H1 (cell line): ENCODE measurements at regions not wholly inside any gene's neighbourhood (a gene's known extent, or its start where the extent isn't known, plus 50 kb on each side); places are given as distances from the start of the nearest gene placed in this dataset.

Source experiments
- CTCF ChIA-PET: fragments of 300-600 bp; sonication (Branson Sonifier 250); formaldehyde crosslinking; loops from one replicate; lab custom pipeline; 2021; ENCODE audit not compliant: partially characterized antibody; lab: Charles Lee
- POLR2A ChIA-PET: fragments of 300-600 bp; sonication (Branson Sonifier 250); formaldehyde crosslinking; loops from one replicate; lab custom pipeline; 2021; ENCODE audit warnings: inconsistent platforms; ENCODE audit not compliant: partially characterized antibody; lab: Charles Lee
- DNase-seq, 2 experiments: peaks; one replicate each; pipeline versions ENCODE4 v3.0.0 to v3.0.0-alpha.2; 2010 to 2022; ENCODE audit warnings: low spot score in 2 of 2, low read depth in 1 of 2, mixed read lengths in 1 of 2
- FAIRE-seq: peaks from 2 replicates; lab custom pipeline; 2011; peaks lifted over from hg19 to GRCh38; lab: Jason Lieb, UNC
- H2AFZ ChIP-seq: 2 replicates; pipeline ENCODE4 v1.8.1; 2012; ENCODE audit warnings: low read length, inconsistent platforms
- H2AK5ac ChIP-seq: 2 replicates; pipeline ENCODE4 v1.6.1; 2013; ENCODE audit warnings: low read depth, low read length
- H2BK120ac ChIP-seq: replicated peaks from 2 replicates; pipeline ENCODE3; 2013; ENCODE audit warnings: low read depth, low read length, inconsistent platforms
- H2BK12ac ChIP-seq: 2 replicates; pipeline ENCODE4 v1.6.1; 2013; ENCODE audit warnings: low read depth, low read length
- H2BK15ac ChIP-seq: 2 replicates; pipeline ENCODE4 v1.6.1; 2013; ENCODE audit warnings: low read length
- H2BK20ac ChIP-seq: 2 replicates; pipeline ENCODE4 v1.6.1; 2013; ENCODE audit warnings: low read length
- H2BK5ac ChIP-seq: 2 replicates; pipeline ENCODE4 v1.6.1; 2013; ENCODE audit warnings: low read depth, low read length
- H3K14ac ChIP-seq: 2 replicates; pipeline ENCODE4 v1.6.1; 2013; ENCODE audit warnings: inconsistent platforms; ENCODE audit not compliant: insufficient read length
- H3K18ac ChIP-seq: 2 replicates; pipeline ENCODE4 v1.6.1; 2013; ENCODE audit warnings: low read length; ENCODE audit errors: extremely low read depth
- H3K23ac ChIP-seq: 2 replicates; pipeline ENCODE4 v1.6.1; 2013; ENCODE audit warnings: inconsistent platforms; ENCODE audit not compliant: insufficient read length
- H3K23me2 ChIP-seq: 2 replicates; pipeline ENCODE4 v1.6.1; 2013; ENCODE audit warnings: low read depth, low read length
- H3K27ac ChIP-seq: 2 replicates; pipeline ENCODE4 v1.6.1; 2011; ENCODE audit warnings: low read depth, low read length, inconsistent platforms
- H3K27me3 ChIP-seq, 4 experiments: replicated peaks in 1 of 4; 1 replicate in 1 of 4; 2 replicates in 3 of 4; pipeline versions ENCODE4 v1.6.1 to v1.8.1; 2011 to 2013; ENCODE audit warnings: low read length in 3 of 4, mild to moderate bottlenecking in 3 of 4, inconsistent platforms in 2 of 4, mixed read lengths in 2 of 4, moderate library complexity in 1 of 4; ENCODE audit not compliant: control insufficient read depth in 3 of 4, insufficient read depth in 3 of 4; ENCODE audit errors: extremely low read depth in 1 of 4
- H3K36me3 ChIP-seq, 4 experiments: 2 replicates each; pipeline versions ENCODE4 v1.6.1 to v1.8.1; 2011 to 2013; ENCODE audit warnings: mild to moderate bottlenecking in 4 of 4, low read length in 3 of 4, moderate library complexity in 2 of 4, control low read depth in 1 of 4, inconsistent platforms in 1 of 4; ENCODE audit not compliant: insufficient read depth in 4 of 4, control insufficient read depth in 2 of 4
- H3K4ac ChIP-seq: replicated peaks from 2 replicates; pipeline ENCODE3; 2013; ENCODE audit warnings: low read length, low read depth, mixed read lengths, inconsistent platforms; ENCODE audit not compliant: insufficient read length
- H3K4me1 ChIP-seq, 4 experiments: replicated peaks in 1 of 4; 1 replicate in 1 of 4; 2 replicates in 3 of 4; pipeline versions ENCODE4 v1.6.1 to v1.8.1; 2011 to 2013; ENCODE audit warnings: low read length in 3 of 4, inconsistent platforms in 2 of 4, mixed read lengths in 1 of 4; ENCODE audit not compliant: insufficient read depth in 4 of 4, control insufficient read depth in 3 of 4
- H3K4me2 ChIP-seq, 2 experiments: 2 replicates each; pipeline versions ENCODE4 v1.6.1 to v1.8.1; 2011 to 2013; ENCODE audit warnings: low read depth in 2 of 2, low read length in 2 of 2, control low read depth in 1 of 2, inconsistent platforms in 1 of 2, mild to moderate bottlenecking in 1 of 2; ENCODE audit not compliant: insufficient read depth in 1 of 2
- H3K4me3 ChIP-seq, 4 experiments: fragments of 200-600, 300-600 bp in 1 of 4; sonication (generic), shearing (Covaris generic), sonication (Bioruptor Twin) in 1 of 4; 2 replicates each; pipeline versions ENCODE4 v1.5.1 to v1.8.1; 2011 to 2016; ENCODE audit warnings: low read length in 4 of 4, low read depth in 3 of 4, control low read depth in 2 of 4, inconsistent platforms in 2 of 4, mild to moderate bottlenecking in 2 of 4, mixed read lengths in 1 of 4, moderate library complexity in 1 of 4; ENCODE audit not compliant: insufficient read depth in 2 of 4; ENCODE audit errors: extremely low read depth in 1 of 4
- H3K56ac ChIP-seq: replicated peaks from 2 replicates; pipeline ENCODE3; 2013; ENCODE audit warnings: low read depth, mild to moderate bottlenecking, mixed read lengths, low read length, inconsistent platforms; ENCODE audit not compliant: insufficient read length
- H3K79me1 ChIP-seq: 2 replicates; pipeline ENCODE4 v1.6.1; 2013; ENCODE audit warnings: low read depth, low read length, control low read depth
- H3K79me2 ChIP-seq, 2 experiments: 2 replicates each; pipeline versions ENCODE4 v1.6.1 to v1.8.1; 2012 to 2013; ENCODE audit warnings: low read length in 2 of 2, mild to moderate bottlenecking in 2 of 2, inconsistent platforms in 1 of 2; ENCODE audit not compliant: insufficient read depth in 2 of 2, control insufficient read depth in 1 of 2
- H3K9ac ChIP-seq, 4 experiments: replicated peaks in 1 of 4; 1 replicate in 1 of 4; 2 replicates in 3 of 4; pipeline versions ENCODE4 v1.6.1 to v1.8.1; 2011 to 2013; ENCODE audit warnings: low read depth in 3 of 4, low read length in 3 of 4, control low read depth in 2 of 4, mild to moderate bottlenecking in 2 of 4, moderate library complexity in 2 of 4, inconsistent platforms in 1 of 4; ENCODE audit errors: extremely low read depth in 1 of 4
- H3K9me3 ChIP-seq, 2 experiments: 2 replicates each; pipeline versions ENCODE4 v1.6.1 to v1.8.1; 2012 to 2013; ENCODE audit warnings: mild to moderate bottlenecking in 2 of 2, moderate library complexity in 2 of 2, control low read depth in 1 of 2, inconsistent platforms in 1 of 2, low read depth in 1 of 2, low read length in 1 of 2, mixed read lengths in 1 of 2; ENCODE audit not compliant: insufficient read depth in 2 of 2
- H4K20me1 ChIP-seq, 2 experiments: replicated peaks in 1 of 2; 2 replicates each; pipeline versions ENCODE3 to v1.8.1; 2011 to 2013; ENCODE audit warnings: inconsistent platforms in 2 of 2, low read length in 2 of 2, mild to moderate bottlenecking in 1 of 2; ENCODE audit not compliant: insufficient read depth in 2 of 2, control insufficient read depth in 1 of 2
- H4K5ac ChIP-seq: 2 replicates; pipeline ENCODE4 v1.6.1; 2013; ENCODE audit warnings: low read length, low read depth, mixed read lengths, inconsistent platforms; ENCODE audit not compliant: insufficient read length
- H4K8ac ChIP-seq: 2 replicates; pipeline ENCODE4 v1.8.0; 2013; ENCODE audit warnings: mild to moderate bottlenecking, moderate library complexity, low read length, inconsistent platforms; ENCODE audit not compliant: insufficient read depth; ENCODE audit errors: extremely low read depth
- H4K91ac ChIP-seq: replicated peaks from 2 replicates; pipeline ENCODE3; 2013; ENCODE audit warnings: low read length, mixed read lengths, inconsistent platforms; ENCODE audit not compliant: insufficient read length
- CHD2 ChIP-seq: IDR thresholded peaks from 2 replicates; pipeline ENCODE4 v1.6.1; 2012; ENCODE audit warnings: low read length, improper control_type of control experiment
- RBBP5 ChIP-seq: IDR thresholded peaks from 2 replicates; pipeline ENCODE4 v1.7.1; 2012; ENCODE audit warnings: low read depth, mild to moderate bottlenecking, inconsistent platforms, low read length, moderate library complexity, borderline replicate concordance
- SP1 ChIP-seq: IDR thresholded peaks from 2 replicates; pipeline ENCODE4 v1.6.1; 2011; ENCODE audit warnings: low read depth, low read length
- whole genome bisulfite sequencing, 2 experiments: shearing (Covaris generic) in 1 of 2; methylation state at CpG; one replicate each; pipeline versions ENCODE4 v1.1.6 to v1.1.7; 2013 to 2015; ENCODE audit warnings: low lambda C conversion rate in 2 of 2, mixed read lengths in 2 of 2, inconsistent platforms in 1 of 2, low coverage in 1 of 2, missing lambda C conversion rate in 1 of 2; ENCODE audit not compliant: insufficient replicate concordance in 2 of 2, insufficient coverage in 1 of 2, insufficient read length in 1 of 2; ENCODE audit errors: extremely low coverage in 1 of 2, missing lambda C conversion rate in 1 of 2; 5-methylcytosine and 5-hydroxymethylcytosine counted together

GRCh38 chr2:180707175-180707883, 273.1 kb upstream of the UBE2E3 start:
- no peak overlapping the region for H2BK15ac ChIP-seq
- no peak overlapping the region for H4K91ac ChIP-seq

More at GRCh38 chr2:180707175-180707883, 273.1 kb upstream of the UBE2E3 start:
- H2AFZ ChIP-seq = no peak overlapping the region
- TF ChIP-seq SP1 (no peak), RBBP5 (no peak), CHD2 (no peak)
- H3K4ac ChIP-seq = no peak overlapping the region
- FAIRE-seq (no peak), DNase-seq (no peak)
- no peak overlapping the region for H3K23ac ChIP-seq
- no peak overlapping the region for H3K4me2 ChIP-seq
- H2BK120ac ChIP-seq = no peak overlapping the region
- H2BK20ac ChIP-seq = no peak overlapping the region
- no peak overlapping the region for H3K14ac ChIP-seq
- no peak overlapping the region for H3K56ac ChIP-seq
- no peaks in the 10 kb centered on the region for H3K79me2 ChIP-seq
- no peak overlapping the region for H3K18ac ChIP-seq
- H3K4me3 ChIP-seq = no peak overlapping the region
- H3K23me2 ChIP-seq = no peaks in the 10 kb centered on the region
- H3K79me1 ChIP-seq = no peaks in the 10 kb centered on the region
- no peaks in the 10 kb centered on the region for H3K4me1 ChIP-seq
- H2AK5ac ChIP-seq = no peak overlapping the region
- H3K9ac ChIP-seq = no peak overlapping the region
- H2BK5ac ChIP-seq = no peak overlapping the region
- H4K20me1 ChIP-seq = no peaks in the 10 kb centered on the region
- no peak overlapping the region for H2BK12ac ChIP-seq
- no peak overlapping the region for H4K8ac ChIP-seq
- no peak overlapping the region for H3K27ac ChIP-seq
- no peaks in the 10 kb centered on the region for H3K36me3 ChIP-seq
- no peak overlapping the region for H4K5ac ChIP-seq
- H3K27me3 ChIP-seq = no peaks in the 10 kb centered on the region
- CTCF ChIA-PET = interaction anchor here (0.7 kb wide), 1 partner anchor 28 kb away, joined by 3 read pairs; no protein-coding TSS in a partner anchor
- no peaks in the 10 kb centered on the region for H3K9me3 ChIP-seq
- POLR2A ChIA-PET = no interaction called here
- WGBS, 2 experiments = 62% methylated on average over 3 of the region's 3 CpGs; no CpG with 5 or more reads in 1 of the 2 experiments
